HEK293T (cell line): ENCODE measurements at regions not wholly inside any gene's neighbourhood (a gene's known extent, or its start where the extent isn't known, plus 50 kb on each side); places are given as distances from the start of the nearest gene placed in this dataset.
A peak's percentile ranks its signal among the peaks of the same experiment; 100 is the strongest.

ENCODE experiments used
- CTCF ChIA-PET: fragments of 350-600 bp; formaldehyde crosslinking; extraction: SDS; loops from one replicate; lab custom pipeline; 2021; ENCODE audit warnings: antibody characterized with exemption, inconsistent platforms; lab: Yijun Ruan, JAX
- POLR2A ChIA-PET: fragments of 350-600 bp; formaldehyde crosslinking; extraction: SDS; loops from one replicate; lab custom pipeline; 2020; ENCODE audit warnings: antibody characterized with exemption, inconsistent platforms; lab: Yijun Ruan, JAX
- DNase-seq: peaks from one replicate; pipeline ENCODE4 v3.0.0; 2012; ENCODE audit warnings: mixed read lengths; ENCODE audit errors: extremely low spot score
- ARNT ChIP-seq: fragments of 450-650 bp; IDR thresholded peaks from 2 replicates; pipeline ENCODE4 v1.6.1; 2017; ENCODE audit warnings: mild to moderate bottlenecking
- BHLHE40 ChIP-seq: fragments of 450-650 bp; IDR thresholded peaks from 2 replicates; pipeline ENCODE4 v1.6.1; 2016; ENCODE audit warnings: mild to moderate bottlenecking, moderate library complexity, borderline replicate concordance
- CTBP1 ChIP-seq: fragments of 450-650 bp; IDR thresholded peaks from 2 replicates; pipeline ENCODE4 v1.6.1; 2016; ENCODE audit warnings: borderline replicate concordance
- ELF4 ChIP-seq: fragments of 450-650 bp; IDR thresholded peaks from 2 replicates; pipeline ENCODE4 v1.6.1; 2017; ENCODE audit warnings: antibody characterized with exemption
- FOXA1 ChIP-seq: fragments of 450-650 bp; IDR thresholded peaks from 2 replicates; pipeline ENCODE4 v1.6.1; 2016; ENCODE audit warnings: mild to moderate bottlenecking
- FOXK2 ChIP-seq: fragments of 450-650 bp; IDR thresholded peaks from 2 replicates; pipeline ENCODE4 v1.6.1; 2016; ENCODE audit warnings: mild to moderate bottlenecking
- FOXM1 ChIP-seq: fragments of 450-650 bp; IDR thresholded peaks from 2 replicates; pipeline ENCODE4 v1.6.1; 2017; ENCODE audit warnings: mild to moderate bottlenecking, borderline replicate concordance
- HDGF ChIP-seq: fragments of 450-650 bp; IDR thresholded peaks from 2 replicates; pipeline ENCODE4 v1.6.1; 2017; ENCODE audit warnings: antibody characterized with exemption, borderline replicate concordance
- L3MBTL2 ChIP-seq: fragments of 450-650 bp; conservative IDR thresholded peaks from 2 replicates; pipeline ENCODE4 v1.6.1; 2016; ENCODE audit warnings: mild to moderate bottlenecking
- LEF1 ChIP-seq: fragments of 450-650 bp; IDR thresholded peaks from 2 replicates; pipeline ENCODE4 v1.6.1; 2017; ENCODE audit warnings: mild to moderate bottlenecking, borderline replicate concordance
- NFRKB ChIP-seq: fragments of 450-650 bp; IDR thresholded peaks from 2 replicates; pipeline ENCODE4 v1.6.1; 2016; ENCODE audit warnings: mild to moderate bottlenecking, moderate library complexity
- PKNOX1 ChIP-seq: fragments of 450-650 bp; IDR thresholded peaks from 2 replicates; pipeline ENCODE4 v1.6.1; 2016
- SP1 ChIP-seq: fragments of 450-650 bp; IDR thresholded peaks from 2 replicates; pipeline ENCODE4 v1.6.1; 2017
- SUZ12 ChIP-seq: fragments of 450-650 bp; IDR thresholded peaks from 2 replicates; pipeline ENCODE4 v1.6.1; 2016; ENCODE audit warnings: mild to moderate bottlenecking
- TARDBP ChIP-seq: fragments of 450-650 bp; IDR thresholded peaks from 2 replicates; pipeline ENCODE4 v1.6.1; 2016
- ZNF384 ChIP-seq: fragments of 450-650 bp; IDR thresholded peaks from 2 replicates; pipeline ENCODE4 v1.6.1; 2016

- POLR2A ChIA-PET, result no interaction called here
These were observed 141.6 kb upstream of the CPSF6 start for GRCh38 chr12:69097619-69098368.

GRCh38 chr12:69099201-69099837 lies 140.1 kb upstream of the CPSF6 start:
- TF ChIP-seq ZNF384, result no peak
- no peak for DNase-seq
- POLR2A ChIA-PET, result no interaction called here
- CTCF ChIA-PET, result no interaction called here

More at GRCh38 chr12:69097619-69098368, 141.6 kb upstream of the CPSF6 start:
- DNase-seq, result no peak
- TF ChIP-seq FOXM1 (no peak), PKNOX1 (peak; percentile 27; the same call in 1 of the 2 replicates), LEF1 (no peak)
- CTCF ChIA-PET, result no interaction called here

- CTCF ChIA-PET, result no interaction called here
These were observed 137.9 kb upstream of the CPSF6 start for GRCh38 chr12:69101505-69101904.

GRCh38 chr12:69102856-69103255 lies 136.5 kb upstream of the CPSF6 start:
- ChIA-PET CTCF (interaction anchor here (0.6 kb wide), 1 partner anchor 261 kb away, joined by 4 read pairs; no protein-coding TSS in a partner anchor), POLR2A (no interaction called here)
- no peak for TF ChIP-seq HDGF
- TF ChIP-seq ARNT, result no peak
- TF ChIP-seq FOXK2, result no peak
- TF ChIP-seq NFRKB, result no peak
- no peak for TF ChIP-seq LEF1
- TF ChIP-seq ELF4, result no peak
- no peak for TF ChIP-seq L3MBTL2
- TF ChIP-seq PKNOX1, result no peak
- no peak for DNase-seq

More at GRCh38 chr12:69101505-69101904, 137.9 kb upstream of the CPSF6 start:
- POLR2A ChIA-PET, result no interaction called here
- TF ChIP-seq LEF1 (no peak), SP1 (no peak), SUZ12 (no peak), NFRKB (no peak), FOXA1 (no peak)
- DNase-seq, result no peak

DNA sequence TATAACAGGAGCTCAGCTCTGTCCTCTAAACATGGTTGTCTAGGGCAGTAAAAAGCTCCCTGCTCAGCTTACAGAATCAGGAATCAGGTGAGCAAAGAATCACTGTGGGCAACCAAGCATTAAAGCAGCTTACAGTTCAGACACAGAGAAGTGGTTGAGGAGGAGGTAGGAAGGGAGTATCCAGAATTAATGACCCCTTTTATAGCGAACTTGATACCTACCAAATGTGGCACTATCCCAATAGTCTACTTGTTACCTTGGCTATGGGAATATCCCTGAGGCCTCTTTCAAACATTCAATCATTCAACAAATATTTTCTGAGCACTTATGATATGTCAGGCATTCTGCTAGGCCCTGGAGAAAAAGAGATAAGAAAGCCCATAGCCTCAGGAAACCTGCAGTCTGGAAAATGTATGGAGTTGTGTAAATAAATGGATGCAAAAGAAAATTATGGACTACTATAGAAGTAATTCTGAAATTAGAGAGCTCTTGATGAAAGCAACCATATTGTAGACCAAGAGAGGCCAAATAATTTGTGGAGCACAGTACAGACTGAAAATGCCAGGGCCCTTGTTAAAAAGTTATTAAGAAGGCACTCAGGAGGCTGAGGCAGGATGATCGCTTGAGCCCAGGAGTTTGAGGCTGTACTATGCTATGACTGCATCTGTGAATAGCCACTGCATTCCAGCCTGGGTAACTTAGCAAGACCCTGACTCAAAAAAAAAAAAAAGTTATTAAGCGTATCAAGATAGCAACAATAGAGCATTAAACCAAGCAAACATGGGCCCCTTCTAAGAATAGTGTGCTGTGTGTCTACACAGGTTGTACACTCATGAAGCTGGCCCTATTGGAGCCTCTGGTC lies 134.0 kb upstream of the CPSF6 start:
- ChIA-PET POLR2A (no interaction called here), CTCF (no interaction called here)
- DNase-seq, result peak; percentile 21
- TF ChIP-seq LEF1 (no peak), PKNOX1 (no peak), NFRKB (no peak), TARDBP (no peak), FOXK2 (no peak), ARNT (no peak), HDGF (no peak), ELF4 (no peak), BHLHE40 (no peak), FOXA1 (no peak), ZNF384 (no peak), SP1 (no peak), L3MBTL2 (no peak), SUZ12 (no peak), CTBP1 (no peak), FOXM1 (no peak)

- POLR2A ChIA-PET, result no interaction called here
- TF ChIP-seq BHLHE40, result no peak
- TF ChIP-seq TARDBP, result no peak
- TF ChIP-seq NFRKB, result no peak
- no peak for TF ChIP-seq CTBP1
- TF ChIP-seq FOXA1, result no peak
- TF ChIP-seq ZNF384, result no peak
- no peak for TF ChIP-seq FOXK2
- no peak for TF ChIP-seq HDGF
- no peak for TF ChIP-seq SUZ12
- no peak for TF ChIP-seq LEF1
- no peak for TF ChIP-seq ELF4
- DNase-seq, result no peak
- CTCF ChIA-PET, result interaction anchor here (0.6 kb wide), 1 partner anchor 48 kb away, joined by 4 read pairs; no protein-coding TSS in a partner anchor
These were observed 132.8 kb upstream of the CPSF6 start for GRCh38 chr12:69106482-69107118.
